Hematopoietic multipotent progenitor cell (in vitro differentiated cells): ENCODE measurements at regions not wholly inside any gene's neighbourhood (a gene's known extent, or its start where the extent isn't known, plus 50 kb on each side); places are given as distances from the start of the nearest gene placed in this dataset.

Experiments
- DNase-seq, 3 donors: peaks; one replicate each; pipeline ENCODE4 v3.0.0-alpha.2; 2011 to 2015; ENCODE audit warnings: low read depth in 2 of 3, low spot score in 2 of 3

- DNase-seq = no peak
Measured at GRCh38 chr2:18384242-18384641, 176.2 kb downstream of the RDH14 start.

- no peak for DNase-seq
Measured at GRCh38 chr2:18381386-18381785, 179.1 kb downstream of the RDH14 start.

GRCh38 chr2:18380321-18380720 lies 180.1 kb downstream of the RDH14 start:
- no peak for DNase-seq

- DNase-seq = no peak
Measured at GRCh38 chr2:18379870-18380269, 180.6 kb downstream of the RDH14 start.

- peak in 2 of 3 donors; percentile 15 to 56 for DNase-seq
Measured at GRCh38 chr2:18378020-18378653, 182.3 kb downstream of the RDH14 start.

- DNase-seq = no peak
Measured at GRCh38 chr2:18376936-18377335, 183.5 kb downstream of the RDH14 start.

GRCh38 chr2:18373664-18374063 lies 186.8 kb downstream of the RDH14 start:
- DNase-seq = no peak

GRCh38 chr2:18373081-18373480 lies 187.4 kb downstream of the RDH14 start:
- DNase-seq = no peak

GRCh38 chr2:18372641-18373040 lies 187.8 kb downstream of the RDH14 start:
- DNase-seq = no peak

GRCh38 chr2:18369760-18370159 lies 190.7 kb downstream of the RDH14 start:
- DNase-seq = no peak

- DNase-seq = no peak
Measured at GRCh38 chr2:18368008-18368407, 192.4 kb downstream of the RDH14 start.

GRCh38 chr2:18365342-18365741 lies 195.1 kb downstream of the RDH14 start:
- DNase-seq = no peak

- no peak for DNase-seq
Measured at GRCh38 chr2:18363348-18363747, 197.1 kb downstream of the RDH14 start.

- DNase-seq = no peak
Measured at GRCh38 chr2:18362696-18363095, 197.8 kb downstream of the RDH14 start.

- DNase-seq = no peak
Measured at GRCh38 chr2:18357537-18357936, 202.9 kb downstream of the RDH14 start.

- no peak for DNase-seq
Measured at GRCh38 chr2:18356676-18357075, 203.8 kb downstream of the RDH14 start.

GRCh38 chr2:18349421-18349820 lies 211.0 kb downstream of the RDH14 start:
- DNase-seq = no peak

GRCh38 chr2:18346874-18347273 lies 213.6 kb downstream of the RDH14 start:
- DNase-seq = no peak

- DNase-seq = no peak
Measured at GRCh38 chr2:18346344-18346743, 214.1 kb downstream of the RDH14 start.

GRCh38 chr2:18345848-18346247 lies 214.6 kb downstream of the RDH14 start:
- DNase-seq = no peak

- DNase-seq = no peak
Measured at GRCh38 chr2:18342901-18343300, 217.6 kb downstream of the RDH14 start.

GRCh38 chr2:18339326-18339725 lies 221.1 kb downstream of the RDH14 start:
- no peak for DNase-seq

GRCh38 chr2:18336975-18337374 lies 223.5 kb downstream of the RDH14 start:
- DNase-seq = peak in 1 of 3 donors; percentile 9
